ENCODE measurements at regions not wholly inside any gene's neighbourhood (a gene's known extent, or its start where the extent isn't known, plus 50 kb on each side); places are given as distances from the start of the nearest gene placed in this dataset.

DNA sequence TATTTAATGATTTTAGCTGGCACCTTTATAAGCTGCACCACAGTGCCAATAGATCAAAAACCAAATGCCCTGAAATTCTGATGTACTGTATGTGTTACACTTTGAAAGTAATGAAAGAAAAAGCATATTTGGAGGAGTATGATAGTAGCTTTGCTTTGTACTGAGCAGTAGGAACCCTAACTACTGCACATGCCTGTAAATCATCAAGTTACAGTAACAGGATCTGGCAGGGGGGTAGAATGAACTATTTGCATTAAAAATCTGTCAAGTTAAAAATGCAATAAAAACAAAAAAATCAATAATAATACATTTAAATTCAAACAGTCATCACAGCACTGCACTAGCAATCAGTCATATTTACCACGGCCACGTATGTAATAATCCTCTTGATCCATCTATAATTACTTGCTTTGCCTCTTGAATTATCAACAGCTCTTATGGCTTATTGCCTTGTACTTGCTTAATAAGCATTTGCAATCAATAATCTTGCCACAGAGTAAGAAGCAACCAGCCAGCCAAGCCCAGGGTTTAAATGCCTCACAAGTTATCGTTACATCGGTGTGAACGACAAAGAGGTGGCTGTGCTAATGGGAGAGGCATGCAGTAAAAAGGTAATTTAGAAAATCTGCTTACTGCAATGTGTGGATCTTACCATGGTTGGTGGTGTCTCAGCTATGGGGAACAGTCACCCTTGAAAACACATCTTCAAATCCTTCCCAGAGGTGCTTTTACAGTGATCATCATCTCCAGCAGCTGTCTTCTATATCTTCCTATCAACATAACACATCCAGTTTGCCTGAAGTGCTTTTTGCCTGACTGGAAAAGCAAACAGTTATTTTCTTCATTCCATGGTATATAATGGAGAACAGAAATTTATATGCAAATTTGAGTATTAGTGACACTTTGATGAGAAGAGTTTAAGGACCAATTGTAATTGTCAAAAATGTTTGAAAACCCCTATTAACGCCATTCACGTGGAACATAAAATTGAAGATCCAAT, 1812.1 kb upstream of the ADGRL3 start:
- TF ChIP-seq CTCF (IDR thresholded peaks at IDR 0.05; ENCODE audit: insufficient read depth, low read depth, low read length, missing control alignments): no peak
- H3K4me3 ChIP-seq (ENCODE audit: low read length): no peak overlapping the region
- no peak for DNase-seq (ENCODE audit: low read depth)

GRCh38 chr4:59393780-59394179, 1806.3 kb upstream of the ADGRL3 start:
- TF ChIP-seq CTCF (IDR thresholded peaks at IDR 0.05; ENCODE audit: insufficient read depth, low read depth, low read length, missing control alignments): no peak
- H3K4me3 ChIP-seq (ENCODE audit: low read length): no peak overlapping the region
- no peak for DNase-seq (ENCODE audit: low read depth)

- no peak for TF ChIP-seq CTCF (IDR thresholded peaks at IDR 0.05; ENCODE audit: insufficient read depth, low read depth, low read length, missing control alignments)
- no peak overlapping the region for H3K4me3 ChIP-seq (ENCODE audit: low read length)
- DNase-seq (ENCODE audit: low read depth): no peak
Observed at GRCh38 chr4:59400334-59400733, 1799.8 kb upstream of the ADGRL3 start.

- no peak overlapping the region for H3K4me3 ChIP-seq (ENCODE audit: low read length)
- no peak for TF ChIP-seq CTCF (IDR thresholded peaks at IDR 0.05; ENCODE audit: insufficient read depth, low read depth, low read length, missing control alignments)
- no peak for DNase-seq (ENCODE audit: low read depth)
Observed at GRCh38 chr4:59409647-59410046, 1790.5 kb upstream of the ADGRL3 start.

GRCh38 chr4:59412739-59413138, 1787.4 kb upstream of the ADGRL3 start:
- H3K4me3 ChIP-seq (ENCODE audit: low read length): no peak overlapping the region
- no peak for TF ChIP-seq CTCF (IDR thresholded peaks at IDR 0.05; ENCODE audit: insufficient read depth, low read depth, low read length, missing control alignments)
- DNase-seq (ENCODE audit: low read depth): no peak

- H3K4me3 ChIP-seq (ENCODE audit: low read length): no peak overlapping the region
- DNase-seq (ENCODE audit: low read depth): no peak
- no peak for TF ChIP-seq CTCF (IDR thresholded peaks at IDR 0.05; ENCODE audit: insufficient read depth, low read depth, low read length, missing control alignments)
Observed at GRCh38 chr4:59455751-59456150, 1744.4 kb upstream of the ADGRL3 start.
